Adrenal gland (tissue), 9 donors: ENCODE measurements at regions not wholly inside any gene's neighbourhood (a gene's known extent, or its start where the extent isn't known, plus 50 kb on each side); places are given as distances from the start of the nearest gene placed in this dataset.

ENCODE experiments used
- DNase-seq, 7 donors: peaks; one replicate each; pipeline ENCODE4 v3.0.0-alpha.2; 2019 to 2020
- H3K27ac ChIP-seq, 5 donors: fragments of 200-600 bp; sonication (generic) in 4 of 5; 1 replicate in 3 of 5; 2 replicates in 2 of 5; pipeline versions ENCODE4 v1.5.1 to v1.8.0; 2016 to 2020; ENCODE audit warnings: mild to moderate bottlenecking in 1 of 5
- H3K27me3 ChIP-seq: fragments of 200-600 bp; 2 replicates; pipeline ENCODE4 v1.8.0; 2021
- H3K36me3 ChIP-seq, 2 donors: fragments of 200-600 bp; replicated peaks in 1 of 2; 1 replicate in 1 of 2; 2 replicates in 1 of 2; pipeline versions ENCODE4 v1.5.1 to v1.8.0; 2018 to 2022
- H3K4me1 ChIP-seq, 2 donors: fragments of 200-600 bp; replicated peaks in 1 of 2; 1 replicate in 1 of 2; 2 replicates in 1 of 2; pipeline versions ENCODE4 v1.5.1 to v1.8.0; 2018 to 2021
- H3K4me3 ChIP-seq, 4 donors: fragments of 200-600 bp; sonication (generic) in 3 of 4; one replicate each; pipeline ENCODE4 v1.5.1; 2016 to 2018
- H3K9me3 ChIP-seq, 3 donors: fragments of 200-600 bp; sonication (generic) in 1 of 3; replicated peaks in 1 of 3; 1 replicate in 2 of 3; 2 replicates in 1 of 3; pipeline versions ENCODE4 v1.5.1 to v1.8.0; 2016 to 2021
- CTCF ChIP-seq, 6 experiments: fragments of 450-650 bp in 4 of 6; fragments of 200-600 bp in 2 of 6; sonication (generic) in 1 of 6; IDR thresholded peaks; 1 replicate in 5 of 6; 2 replicates in 1 of 6; pipeline versions ENCODE4 v1.5.1 to v1.8.0; 2016 to 2021; ENCODE audit warnings: antibody characterized with exemption in 6 of 6, mild to moderate bottlenecking in 2 of 6, moderate library complexity in 1 of 6
- POLR2A ChIP-seq, 2 donors: fragments of 450-650 bp; IDR thresholded peaks; one replicate each; pipeline ENCODE4 v1.6.1; 2017; ENCODE audit warnings: antibody characterized with exemption in 2 of 2, mild to moderate bottlenecking in 2 of 2, moderate library complexity in 1 of 2
- WGBS, 4 donors: extraction: QIAGEN DNeasy Blood & Tissue Kit in 2 of 4; methylation state at CpG; one replicate each; pipeline versions ENCODE4 v1.1.5 to v1.1.7; 2013 to 2017; 5-methylcytosine and 5-hydroxymethylcytosine counted together
- intact Hi-C, 2 donors: fragments of 100-400 bp; cut with DNase I; formaldehyde crosslinking; loops; one replicate each; pipeline versions ENCODE4 v1.14.1 to v1.15.0; 2022 to 2023
- donor health status: healthy with polysubstance abuse.
- donor health status: Bipolar disorder and iron deficiency.
- donor health status: DM: yes; HTN: yes; CAD: no.
- donor health status: DM: no; HTN: no; CAD: no.
- donor health status: DM: no; HTN: no; CAD: no.

DNA sequence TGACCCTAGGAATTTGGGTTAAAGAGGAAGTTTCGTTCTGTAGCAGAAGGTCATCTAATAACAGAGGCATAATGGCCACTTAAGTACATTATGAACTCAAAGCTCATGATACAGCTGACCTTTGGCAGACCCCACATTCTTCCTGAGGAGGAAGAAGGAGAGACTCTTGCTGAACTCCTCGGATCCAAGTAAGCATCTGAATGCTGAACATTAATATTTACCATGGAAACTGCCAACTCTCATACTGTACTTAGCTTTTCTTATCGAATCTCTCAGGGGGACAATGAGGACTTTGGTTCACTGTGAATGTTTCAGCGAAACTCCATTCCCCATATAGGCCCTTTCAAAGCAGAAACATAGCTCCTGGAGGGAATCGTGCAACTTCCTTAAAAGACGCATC, 781.4 kb upstream of the GYPC start:
- Histone ChIP-seq H3K36me3 (no peaks in the 10 kb centered on the region), H3K27ac (no peak overlapping the region), H3K4me1 (no peaks in the 10 kb centered on the region), H3K4me3 (no peak overlapping the region), H3K27me3 (no peaks in the 10 kb centered on the region), H3K9me3 (no peaks in the 10 kb centered on the region)
- intact Hi-C loops, result no loop called here
- 53 to 59% (median 57%) methylated on average over 6 of the region's 6 CpGs for WGBS, 4 donors
- TF ChIP-seq CTCF (IDR thresholded peaks at IDR 0.05) (no peak), POLR2A (IDR thresholded peaks at IDR 0.05) (no peak)
- no peak for DNase-seq

- TF ChIP-seq POLR2A (IDR thresholded peaks at IDR 0.05) (no peak), CTCF (IDR thresholded peaks at IDR 0.05) (no peak)
- intact Hi-C loops, result no loop called here
- DNase-seq, result no peak
- Histone ChIP-seq H3K4me3 (no peak overlapping the region), H3K27ac (no peak overlapping the region), H3K27me3 (no peaks in the 10 kb centered on the region), H3K4me1 (no peaks in the 10 kb centered on the region), H3K36me3 (no peaks in the 10 kb centered on the region), H3K9me3 (no peaks in the 10 kb centered on the region)
- 87 to 93% (median 90%) methylated on average over 3 of the region's 3 CpGs for WGBS, 4 donors
Observed at GRCh38 chr2:125885340-125885739, 770.6 kb upstream of the GYPC start.

- intact Hi-C loops, result no loop called here
- Histone ChIP-seq H3K36me3 (no peaks in the 10 kb centered on the region), H3K27me3 (no peaks in the 10 kb centered on the region), H3K9me3 (no peaks in the 10 kb centered on the region), H3K27ac (no peak overlapping the region), H3K4me1 (no peaks in the 10 kb centered on the region), H3K4me3 (no peak overlapping the region)
- no peak for DNase-seq
- WGBS, 4 donors, result 82 to 87% (median 83%) methylated on average over 4 of the region's 4 CpGs
- TF ChIP-seq CTCF (IDR thresholded peaks at IDR 0.05), result no peak
- no peak for TF ChIP-seq POLR2A (IDR thresholded peaks at IDR 0.05)
Observed at GRCh38 chr2:125886153-125886552, 769.8 kb upstream of the GYPC start.

DNA sequence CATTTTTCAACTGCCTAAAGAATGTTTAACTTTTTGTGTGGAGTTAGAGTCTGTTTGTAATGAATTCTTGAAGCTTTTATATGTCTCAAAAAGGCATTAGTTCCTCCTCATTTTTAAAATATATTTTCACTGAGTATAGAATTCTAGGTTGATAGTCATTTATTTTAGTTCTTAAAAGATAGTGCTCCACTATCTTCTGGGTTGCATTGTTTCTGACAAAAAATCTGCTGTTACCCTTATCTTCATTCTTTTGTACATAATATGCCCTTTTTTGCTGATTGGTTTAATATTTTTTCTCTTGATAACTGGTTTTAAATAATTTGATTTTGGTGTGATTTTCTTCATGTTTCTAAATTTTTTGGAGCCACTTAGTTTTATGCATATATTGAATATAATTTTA, 754.7 kb upstream of the GYPC start:
- intact Hi-C loops, result no loop called here
- no peaks in the 10 kb centered on the region for H3K4me1 ChIP-seq
- no peak overlapping the region for H3K27ac ChIP-seq
- H3K36me3 ChIP-seq, result no peaks in the 10 kb centered on the region
- no peak for TF ChIP-seq POLR2A (IDR thresholded peaks at IDR 0.05)
- no peak for TF ChIP-seq CTCF (IDR thresholded peaks at IDR 0.05)
- H3K27me3 ChIP-seq, result no peaks in the 10 kb centered on the region
- DNase-seq, result no peak
- H3K4me3 ChIP-seq, result no peak overlapping the region
- H3K9me3 ChIP-seq, result no peaks in the 10 kb centered on the region
